Activated CD4-positive, alpha-beta T cell treated with anti-CD3 and anti-CD28 coated beads, Interleukin-2, amount 10 ng/mL, durations not matched to agents 7 days and 5 days (primary cell): ENCODE measurements at regions not wholly inside any gene's neighbourhood (a gene's known extent, or its start where the extent isn't known, plus 50 kb on each side); places are given as distances from the start of the nearest gene placed in this dataset.

Experiments
- CTCF ChIA-PET: fragments of 350-600 bp; sonication (Branson Sonifier 250); formaldehyde crosslinking; loops from one replicate; lab custom pipeline; 2021; ENCODE audit warnings: antibody characterized with exemption; lab: Charles Lee
- POLR2A ChIA-PET: fragments of 350-600 bp; sonication (Branson Sonifier 250); formaldehyde crosslinking; loops from one replicate; lab custom pipeline; 2021; ENCODE audit warnings: antibody characterized with exemption; lab: Charles Lee
- DNase-seq: peaks from one replicate; pipeline ENCODE4 v3.0.0-alpha.2; 2020
- H3K27ac Mint-ChIP-seq: one replicate; pipeline ENCODE4 v1.8.0; 2021; ENCODE audit warnings: mild to moderate bottlenecking, moderate library complexity, mixed read lengths
- H3K27me3 Mint-ChIP-seq: one replicate; pipeline ENCODE4 v1.8.0; 2021; ENCODE audit warnings: mixed read lengths
- H3K36me3 Mint-ChIP-seq: one replicate; pipeline ENCODE4 v1.8.0; 2021; ENCODE audit warnings: low read depth, mixed read lengths
- H3K4me1 Mint-ChIP-seq: one replicate; pipeline ENCODE4 v1.8.0; 2021; ENCODE audit warnings: mixed read lengths
- H3K4me3 Mint-ChIP-seq: one replicate; pipeline ENCODE4 v1.8.0; 2021; ENCODE audit warnings: mild to moderate bottlenecking, moderate library complexity, mixed read lengths
- H3K9me3 Mint-ChIP-seq: one replicate; pipeline ENCODE4 v1.8.0; 2021; ENCODE audit warnings: mixed read lengths

- H3K4me1 Mint-ChIP-seq: peaks cover 54% of the 10 kb centered on the region
- H3K9me3 Mint-ChIP-seq: no peaks in the 10 kb centered on the region
- peak overlapping the region; percentile 94 for H3K27ac Mint-ChIP-seq
- H3K27me3 Mint-ChIP-seq: no peaks in the 10 kb centered on the region
- H3K4me3 Mint-ChIP-seq: peak overlapping the region; percentile 77
- ChIA-PET CTCF (interaction anchor here (1.0 kb wide), 2 partner anchors 12 to 17 kb away, joined by 3 read pairs; no protein-coding TSS in a partner anchor), POLR2A (interaction anchor here (0.5 to 0.6 kb wide), 2 partner anchors 822 to 1392 kb away, joined by 4 read pairs; no protein-coding TSS in a partner anchor)
- DNase-seq: peak; percentile 62
- no peaks in the 10 kb centered on the region for H3K36me3 Mint-ChIP-seq
Measured at GRCh38 chr6:26304797-26305640, 60.0 kb upstream of the BTN3A2 start.

- POLR2A ChIA-PET: interaction anchor here (0.6 kb wide), 1 partner anchor 1392 kb away, joined by 4 read pairs; no protein-coding TSS in a partner anchor
- no peaks in the 10 kb centered on the region for H3K36me3 Mint-ChIP-seq
Measured at GRCh38 chr6:26305641-26305969, 59.4 kb upstream of the BTN3A2 start.

GRCh38 chr6:26306232-26306631, 58.8 kb upstream of the BTN3A2 start:
- no peak for DNase-seq
- peaks cover 57% of the 10 kb centered on the region for H3K4me1 Mint-ChIP-seq
- CTCF ChIA-PET: no interaction called here
- no peak overlapping the region for H3K27ac Mint-ChIP-seq
- no peak overlapping the region for H3K4me3 Mint-ChIP-seq
- POLR2A ChIA-PET: no interaction called here
- H3K27me3 Mint-ChIP-seq: no peaks in the 10 kb centered on the region
- H3K36me3 Mint-ChIP-seq: no peaks in the 10 kb centered on the region
- H3K9me3 Mint-ChIP-seq: no peaks in the 10 kb centered on the region

More at GRCh38 chr6:26305641-26305969, 59.4 kb upstream of the BTN3A2 start:
- no peaks in the 10 kb centered on the region for H3K27me3 Mint-ChIP-seq
- CTCF ChIA-PET: interaction anchor here (1.0 kb wide), 2 partner anchors 12 to 17 kb away, joined by 3 read pairs; no protein-coding TSS in a partner anchor
- H3K27ac Mint-ChIP-seq: peak overlapping the region; percentile 94
- H3K4me3 Mint-ChIP-seq: peak overlapping the region; percentile 77
- DNase-seq: no peak
- H3K9me3 Mint-ChIP-seq: no peaks in the 10 kb centered on the region
- H3K4me1 Mint-ChIP-seq: peaks cover 57% of the 10 kb centered on the region

- no peak for DNase-seq
- Mint-ChIP-seq H3K27ac (no peak overlapping the region), H3K4me1 (peaks cover 67% of the 10 kb centered on the region), H3K4me3 (no peak overlapping the region), H3K27me3 (no peaks in the 10 kb centered on the region), H3K9me3 (no peaks in the 10 kb centered on the region), H3K36me3 (no peaks in the 10 kb centered on the region)
- ChIA-PET CTCF (interaction anchor here (1.1 to 1.6 kb wide), 2 partner anchors 14 to 230 kb away, joined by 4 to 8 read pairs; partner anchors contain the start of gene HMGN4), POLR2A (no interaction called here)
Measured at GRCh38 chr6:26307850-26308249, 57.1 kb upstream of the BTN3A2 start.

- ChIA-PET CTCF (interaction anchor here (1.0 to 5.9 kb wide), 13 partner anchors 10 to 260 kb away, joined by 3 to 20 read pairs (median 3); a partner anchor contains a TSS), POLR2A (interaction anchor here (0.6 to 1.8 kb wide), 5 partner anchors 25 to 1498 kb away, joined by 3 to 5 read pairs (median 4); a partner anchor contains a TSS)
- no peak overlapping the region for H3K4me3 Mint-ChIP-seq
- no peaks in the 10 kb centered on the region for H3K9me3 Mint-ChIP-seq
- no peaks in the 10 kb centered on the region for H3K36me3 Mint-ChIP-seq
- peak overlapping the region; percentile 2 for H3K27ac Mint-ChIP-seq
- peaks cover 68% of the 10 kb centered on the region for H3K4me1 Mint-ChIP-seq
- no peak for DNase-seq
- H3K27me3 Mint-ChIP-seq: no peaks in the 10 kb centered on the region
Measured at GRCh38 chr6:26309731-26310142, 55.3 kb upstream of the BTN3A2 start.

- Mint-ChIP-seq H3K36me3 (no peaks in the 10 kb centered on the region), H3K27me3 (no peaks in the 10 kb centered on the region), H3K9me3 (no peaks in the 10 kb centered on the region), H3K27ac (no peak overlapping the region), H3K4me3 (no peak overlapping the region), H3K4me1 (peaks cover 61% of the 10 kb centered on the region)
- ChIA-PET POLR2A (no interaction called here), CTCF (interaction anchor here (1.2 to 5.9 kb wide), 3 partner anchors 11 to 19 kb away, joined by 3 to 20 read pairs (median 3); no protein-coding TSS in a partner anchor)
- DNase-seq: no peak
Measured at GRCh38 chr6:26311012-26311384, 54.0 kb upstream of the BTN3A2 start.

- H3K27me3 Mint-ChIP-seq: no peaks in the 10 kb centered on the region
- no peaks in the 10 kb centered on the region for H3K9me3 Mint-ChIP-seq
- H3K4me3 Mint-ChIP-seq: peak overlapping the region; percentile 89
- POLR2A ChIA-PET: no interaction called here
- H3K27ac Mint-ChIP-seq: peak overlapping the region; percentile 94
- DNase-seq: peak; percentile 51
- H3K4me1 Mint-ChIP-seq: peaks cover 60% of the 10 kb centered on the region
- CTCF ChIA-PET: interaction anchor here (1.2 to 5.9 kb wide), 3 partner anchors 10 to 20 kb away, joined by 3 to 20 read pairs (median 3); no protein-coding TSS in a partner anchor
- H3K36me3 Mint-ChIP-seq: no peaks in the 10 kb centered on the region
Measured at GRCh38 chr6:26311385-26312095, 53.5 kb upstream of the BTN3A2 start.

GRCh38 chr6:26312096-26312463, 52.9 kb upstream of the BTN3A2 start:
- no peaks in the 10 kb centered on the region for H3K9me3 Mint-ChIP-seq
- no peaks in the 10 kb centered on the region for H3K27me3 Mint-ChIP-seq
- DNase-seq: no peak
- H3K27ac Mint-ChIP-seq: peak overlapping the region; percentile 94
- peaks cover 58% of the 10 kb centered on the region for H3K4me1 Mint-ChIP-seq
- H3K36me3 Mint-ChIP-seq: no peaks in the 10 kb centered on the region
- peak overlapping the region; percentile 89 for H3K4me3 Mint-ChIP-seq
- ChIA-PET CTCF (interaction anchor here (1.2 to 5.9 kb wide), 2 partner anchors 10 to 17 kb away, joined by 3 to 20 read pairs; no protein-coding TSS in a partner anchor), POLR2A (no interaction called here)

GRCh38 chr6:26312501-26313397, 52.2 kb upstream of the BTN3A2 start:
- H3K27ac Mint-ChIP-seq: peak overlapping the region; percentile 94
- peak overlapping the region; percentile 89 for H3K4me3 Mint-ChIP-seq
- DNase-seq: peak; percentile 81
- ChIA-PET CTCF (interaction anchor here (5.9 kb wide), 1 partner anchor 9 kb away, joined by 20 read pairs; no protein-coding TSS in a partner anchor), POLR2A (no interaction called here)
- no peaks in the 10 kb centered on the region for H3K36me3 Mint-ChIP-seq
- H3K9me3 Mint-ChIP-seq: no peaks in the 10 kb centered on the region
- H3K27me3 Mint-ChIP-seq: no peaks in the 10 kb centered on the region
- H3K4me1 Mint-ChIP-seq: peaks cover 54% of the 10 kb centered on the region
